ENCODE measurements at regions not wholly inside any gene's neighbourhood (a gene's known extent, or its start where the extent isn't known, plus 50 kb on each side); places are given as distances from the start of the nearest gene placed in this dataset.
"Not testable (repeated sequence)": the region's sequence is repeated elsewhere in the genome, so short reads cannot be mapped to it uniquely, and the experiment has no call there.

DNA sequence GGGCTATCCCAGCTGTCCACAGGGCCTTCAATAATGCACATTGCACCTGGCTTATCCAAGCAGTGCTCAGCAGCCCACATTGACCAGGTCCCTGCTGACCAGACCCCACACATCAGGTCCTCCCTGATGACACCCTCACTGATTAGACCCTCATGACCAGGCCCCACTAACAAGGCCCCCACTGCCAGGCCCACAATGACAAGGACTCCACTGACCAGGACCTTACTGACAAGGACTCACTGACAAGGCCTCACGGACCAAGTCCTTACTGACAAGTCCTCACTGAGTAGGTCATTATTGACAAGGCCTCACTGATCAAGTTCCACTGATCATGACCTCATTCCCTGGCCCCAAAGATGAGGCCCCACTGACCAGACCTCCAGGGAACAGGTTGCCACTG is 3837.8 kb upstream of the OR11H1 start:
- TF ChIP-seq, protein P1, sequence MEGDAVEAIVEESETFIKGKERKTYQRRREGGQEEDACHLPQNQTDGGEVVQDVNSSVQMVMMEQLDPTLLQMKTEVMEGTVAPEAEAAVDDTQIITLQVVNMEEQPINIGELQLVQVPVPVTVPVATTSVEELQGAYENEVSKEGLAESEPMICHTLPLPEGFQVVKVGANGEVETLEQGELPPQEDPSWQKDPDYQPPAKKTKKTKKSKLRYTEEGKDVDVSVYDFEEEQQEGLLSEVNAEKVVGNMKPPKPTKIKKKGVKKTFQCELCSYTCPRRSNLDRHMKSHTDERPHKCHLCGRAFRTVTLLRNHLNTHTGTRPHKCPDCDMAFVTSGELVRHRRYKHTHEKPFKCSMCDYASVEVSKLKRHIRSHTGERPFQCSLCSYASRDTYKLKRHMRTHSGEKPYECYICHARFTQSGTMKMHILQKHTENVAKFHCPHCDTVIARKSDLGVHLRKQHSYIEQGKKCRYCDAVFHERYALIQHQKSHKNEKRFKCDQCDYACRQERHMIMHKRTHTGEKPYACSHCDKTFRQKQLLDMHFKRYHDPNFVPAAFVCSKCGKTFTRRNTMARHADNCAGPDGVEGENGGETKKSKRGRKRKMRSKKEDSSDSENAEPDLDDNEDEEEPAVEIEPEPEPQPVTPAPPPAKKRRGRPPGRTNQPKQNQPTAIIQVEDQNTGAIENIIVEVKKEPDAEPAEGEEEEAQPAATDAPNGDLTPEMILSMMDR (IDR thresholded peaks at IDR 0.05): not testable (repeated sequence)
- not testable (repeated sequence) for TF ChIP-seq POLR2A (IDR thresholded peaks at IDR 0.05); POLR2AphosphoS5 (IDR thresholded peaks at IDR 0.05; ENCODE audit: insufficient read depth in 1 of 2, low read depth in 1 of 2)
